ENCODE measurements at regions not wholly inside any gene's neighbourhood (a gene's known extent, or its start where the extent isn't known, plus 50 kb on each side); places are given as distances from the start of the nearest gene placed in this dataset.

DNA sequence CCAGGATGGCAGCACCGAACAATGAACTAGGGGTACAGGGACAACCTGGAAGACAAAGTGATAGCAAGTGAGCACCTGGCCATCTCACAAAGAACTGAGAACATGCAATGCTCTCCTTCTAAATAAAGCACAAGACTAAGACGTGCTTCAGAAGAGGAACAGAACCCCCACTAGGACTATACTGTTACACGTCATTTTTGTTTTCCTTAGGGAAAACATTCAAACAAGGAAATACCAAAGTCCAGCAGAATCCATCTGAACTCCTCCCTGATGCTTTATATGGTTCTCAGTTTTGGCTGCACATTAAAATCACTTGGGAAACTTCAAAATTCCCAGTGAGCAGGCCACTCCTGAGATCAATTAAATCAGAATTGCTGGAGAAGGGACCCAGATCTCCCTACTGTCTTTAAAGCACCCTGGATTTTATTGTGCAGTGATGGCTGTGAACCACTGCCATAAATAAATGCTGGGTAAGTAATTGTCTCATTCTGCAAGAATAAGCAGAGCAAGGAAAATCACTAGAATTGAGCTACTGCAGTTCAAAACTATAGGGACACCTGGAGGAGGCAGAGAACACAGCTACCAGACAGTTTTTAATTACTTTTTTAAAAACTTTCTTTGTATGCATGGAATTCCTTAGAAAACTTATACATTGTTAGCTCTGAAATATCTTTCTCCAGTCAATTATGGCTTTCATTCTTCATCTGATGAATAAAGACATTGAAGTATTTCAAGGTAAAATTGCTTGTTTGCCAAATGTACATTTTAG lies 866.5 kb upstream of the GHITM start:
- intact Hi-C loops (cut with DNase I), result no loop called here
- H3K4me3 ChIP-seq, result no peak overlapping the region
- no peaks in the 10 kb centered on the region for H3K36me3 ChIP-seq
- no peaks in the 10 kb centered on the region for H3K27me3 ChIP-seq
- H3K27ac ChIP-seq, result no peak overlapping the region
- TF ChIP-seq EP300 (IDR thresholded peaks at IDR 0.05) (no peak), POLR2A (IDR thresholded peaks at IDR 0.05) (no peak)
- TF ChIP-seq, protein P1, sequence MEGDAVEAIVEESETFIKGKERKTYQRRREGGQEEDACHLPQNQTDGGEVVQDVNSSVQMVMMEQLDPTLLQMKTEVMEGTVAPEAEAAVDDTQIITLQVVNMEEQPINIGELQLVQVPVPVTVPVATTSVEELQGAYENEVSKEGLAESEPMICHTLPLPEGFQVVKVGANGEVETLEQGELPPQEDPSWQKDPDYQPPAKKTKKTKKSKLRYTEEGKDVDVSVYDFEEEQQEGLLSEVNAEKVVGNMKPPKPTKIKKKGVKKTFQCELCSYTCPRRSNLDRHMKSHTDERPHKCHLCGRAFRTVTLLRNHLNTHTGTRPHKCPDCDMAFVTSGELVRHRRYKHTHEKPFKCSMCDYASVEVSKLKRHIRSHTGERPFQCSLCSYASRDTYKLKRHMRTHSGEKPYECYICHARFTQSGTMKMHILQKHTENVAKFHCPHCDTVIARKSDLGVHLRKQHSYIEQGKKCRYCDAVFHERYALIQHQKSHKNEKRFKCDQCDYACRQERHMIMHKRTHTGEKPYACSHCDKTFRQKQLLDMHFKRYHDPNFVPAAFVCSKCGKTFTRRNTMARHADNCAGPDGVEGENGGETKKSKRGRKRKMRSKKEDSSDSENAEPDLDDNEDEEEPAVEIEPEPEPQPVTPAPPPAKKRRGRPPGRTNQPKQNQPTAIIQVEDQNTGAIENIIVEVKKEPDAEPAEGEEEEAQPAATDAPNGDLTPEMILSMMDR (IDR thresholded peaks at IDR 0.05), result no peak
- 39 to 46% (median 44%) methylated on average over 3 of the region's 3 CpGs for WGBS, 3 donors
- no peaks in the 10 kb centered on the region for H3K4me1 ChIP-seq (ENCODE audit: insufficient read depth)
- DNase-seq, result no peak
- H3K9me3 ChIP-seq, result no peaks in the 10 kb centered on the region

DNA sequence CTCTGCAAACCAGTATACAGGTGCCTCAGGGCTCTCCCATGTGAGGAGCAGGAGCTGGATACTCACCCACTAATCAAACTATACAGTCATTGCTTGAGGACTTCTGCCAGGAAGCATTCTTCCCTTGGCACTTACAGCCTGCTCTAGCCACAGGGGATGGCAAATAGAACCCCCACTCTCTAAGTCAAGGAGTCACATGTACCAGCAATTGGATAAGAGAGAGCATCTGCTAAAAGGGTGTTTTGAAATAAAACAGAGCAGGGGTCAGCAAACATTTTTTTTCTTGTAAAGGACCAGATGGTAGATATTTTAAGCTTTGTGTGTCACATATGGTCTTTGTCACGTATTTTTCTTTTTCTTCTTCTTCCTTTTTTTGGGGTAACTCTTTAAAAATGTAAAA lies 865.2 kb upstream of the GHITM start:
- H3K9me3 ChIP-seq, result no peaks in the 10 kb centered on the region
- DNase-seq, result no peak
- no peaks in the 10 kb centered on the region for H3K27me3 ChIP-seq
- intact Hi-C loops (cut with DNase I), result no loop called here
- WGBS, 3 donors, result 27 to 38% (median 28%) methylated on average over 1 of the region's 1 CpG
- H3K27ac ChIP-seq, result no peak overlapping the region
- H3K36me3 ChIP-seq, result no peaks in the 10 kb centered on the region
- TF ChIP-seq, protein P1 (IDR thresholded peaks at IDR 0.05), result no peak
- TF ChIP-seq EP300 (IDR thresholded peaks at IDR 0.05), result no peak
- H3K4me3 ChIP-seq, result no peak overlapping the region
- no peaks in the 10 kb centered on the region for H3K4me1 ChIP-seq (ENCODE audit: insufficient read depth)

DNA sequence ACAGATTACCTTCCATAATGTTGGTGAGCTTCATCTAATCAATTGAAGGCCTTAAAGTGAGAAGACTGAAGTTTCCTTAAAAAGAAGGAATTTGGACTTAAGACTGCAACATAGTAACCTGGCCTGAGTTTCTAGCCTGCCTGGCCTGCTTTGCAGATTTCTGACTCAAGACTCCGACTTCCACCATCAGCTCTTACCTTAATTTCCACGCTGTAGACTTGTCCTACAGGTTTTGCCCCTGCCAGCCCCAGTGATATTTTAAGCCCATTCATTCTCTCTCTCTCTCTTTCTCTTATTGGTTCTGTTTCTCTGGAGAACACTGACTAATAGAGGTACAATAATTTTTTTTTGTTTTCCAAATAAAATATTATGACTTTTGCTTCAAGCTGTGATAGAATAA lies 862.3 kb upstream of the GHITM start:
- H3K4me1 ChIP-seq (ENCODE audit: insufficient read depth), result no peaks in the 10 kb centered on the region
- intact Hi-C loops (cut with DNase I), result no loop called here
- WGBS, 3 donors, result 94 to 99% (median 96%) methylated on average over 2 of the region's 2 CpGs

DNA sequence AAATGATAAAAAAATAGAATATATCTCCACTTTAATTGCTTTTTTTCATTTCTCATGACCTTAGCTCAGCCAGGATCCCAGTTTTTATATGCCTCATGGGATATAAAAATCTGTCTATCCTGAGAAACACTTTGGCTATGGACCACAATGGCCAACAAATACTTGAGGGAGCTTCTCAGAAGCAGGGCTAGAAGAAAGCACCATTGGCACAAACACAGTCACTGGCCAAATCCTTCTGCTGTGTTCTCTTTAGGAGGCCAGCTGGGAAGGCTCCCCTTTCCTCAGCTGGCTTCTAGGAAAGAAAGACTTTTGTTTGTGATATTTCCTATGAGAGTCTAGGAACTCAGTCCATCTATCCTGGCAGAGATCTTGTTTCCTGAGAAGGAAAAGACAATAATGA lies 856.2 kb upstream of the GHITM start:
- Histone ChIP-seq H3K36me3 (no peaks in the 10 kb centered on the region), H3K4me1 (ENCODE audit: insufficient read depth) (no peaks in the 10 kb centered on the region), H3K4me3 (no peak overlapping the region), H3K9me3 (no peaks in the 10 kb centered on the region), H3K27me3 (no peaks in the 10 kb centered on the region), H3K27ac (no peak overlapping the region)
- no peak for DNase-seq
- TF ChIP-seq EP300 (IDR thresholded peaks at IDR 0.05) (no peak), POLR2A (IDR thresholded peaks at IDR 0.05) (no peak)
- TF ChIP-seq, protein P1 (IDR thresholded peaks at IDR 0.05), result no peak
- intact Hi-C loops (cut with DNase I), result no loop called here

More for the DNA sequence above, 862.3 kb upstream of the GHITM start:
- Histone ChIP-seq H3K9me3 (no peaks in the 10 kb centered on the region), H3K27ac (no peak overlapping the region), H3K36me3 (no peaks in the 10 kb centered on the region), H3K27me3 (no peaks in the 10 kb centered on the region), H3K4me3 (no peak overlapping the region)
- DNase-seq, result no peak
- TF ChIP-seq EP300 (IDR thresholded peaks at IDR 0.05), result no peak
- TF ChIP-seq, protein P1 (IDR thresholded peaks at IDR 0.05), result no peak
- TF ChIP-seq POLR2A (IDR thresholded peaks at IDR 0.05), result no peak
